Activated B cell treated with CpG ODN at 0.5 μM for 24 hours (primary cell): ENCODE measurements at regions not wholly inside any gene's neighbourhood (a gene's known extent, or its start where the extent isn't known, plus 50 kb on each side); places are given as distances from the start of the nearest gene placed in this dataset.
"Not testable (repeated sequence)": the region's sequence is repeated elsewhere in the genome, so short reads cannot be mapped to it uniquely, and the experiment has no call there.

Experiments used
- ATAC-seq: fragments of 200-7000 bp; cut with Tn5 transposase; one replicate; pipeline ENCODE4 v1.10.0; 2021; ENCODE audit warnings: low read depth, mild to moderate bottlenecking, moderate library complexity
- CTCF ChIA-PET: fragments of 350-600 bp; sonication (Branson Sonifier 250); formaldehyde crosslinking; loops from one replicate; lab custom pipeline; 2021; ENCODE audit warnings: antibody characterized with exemption; lab: Charles Lee
- POLR2A ChIA-PET: fragments of 350-600 bp; sonication (Branson Sonifier 250); formaldehyde crosslinking; loops from one replicate; lab custom pipeline; 2021; ENCODE audit warnings: antibody characterized with exemption; lab: Charles Lee
- DNase-seq: peaks from one replicate; pipeline ENCODE4 v3.0.0; 2022
- H3K27ac Mint-ChIP-seq: one replicate; pipeline ENCODE4 v1.8.0; 2020; ENCODE audit warnings: mixed read lengths
- H3K27me3 Mint-ChIP-seq: one replicate; pipeline ENCODE4 v1.8.0; 2021; ENCODE audit warnings: mixed read lengths
- H3K36me3 Mint-ChIP-seq: one replicate; pipeline ENCODE4 v1.8.0; 2021; ENCODE audit warnings: low read depth, mixed read lengths
- H3K4me1 Mint-ChIP-seq: one replicate; pipeline ENCODE4 v1.8.0; 2021; ENCODE audit warnings: mixed read lengths
- H3K4me3 Mint-ChIP-seq: one replicate; pipeline ENCODE4 v1.8.0; 2020; ENCODE audit warnings: mild to moderate bottlenecking, mixed read lengths
- H3K9me3 Mint-ChIP-seq: one replicate; pipeline ENCODE4 v1.8.0; 2020; ENCODE audit warnings: mixed read lengths
- intact Hi-C: fragments of 100-400 bp; cut with micrococcal nuclease; formaldehyde crosslinking; loops from one replicate; pipeline ENCODE4 v1.15.1; 2024
- TF ChIP-seq, protein P1 (sequence below): fragments of 200-600 bp; IDR thresholded peaks from one replicate; pipeline ENCODE4 v1.8.0; 2022; ENCODE audit warnings: antibody characterized with exemption, mild to moderate bottlenecking

DNA sequence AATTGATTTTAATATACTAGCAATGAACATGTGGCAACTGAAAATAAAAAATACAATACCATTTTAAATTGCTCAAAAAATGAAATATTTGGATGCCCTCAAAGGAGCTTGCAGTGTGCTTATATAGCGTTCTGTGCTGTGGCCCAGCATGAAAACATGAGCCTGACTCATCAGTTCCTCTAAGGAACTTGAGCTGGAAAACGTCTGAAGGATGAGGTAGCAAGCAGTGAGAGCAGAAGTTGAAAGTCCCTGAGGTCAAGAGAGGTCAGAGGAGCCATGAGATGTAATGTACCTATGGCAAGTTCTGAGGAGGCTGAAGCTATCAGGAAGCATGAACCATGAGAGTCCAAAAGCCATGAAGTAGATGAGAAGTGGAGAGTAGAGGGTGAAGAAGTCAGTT, 59.7 kb downstream of the HMGB3 start:
- DNase-seq, result no peak
- intact Hi-C loops, result no loop called here
- no peaks in the 10 kb centered on the region for H3K36me3 Mint-ChIP-seq
- TF ChIP-seq, protein P1, sequence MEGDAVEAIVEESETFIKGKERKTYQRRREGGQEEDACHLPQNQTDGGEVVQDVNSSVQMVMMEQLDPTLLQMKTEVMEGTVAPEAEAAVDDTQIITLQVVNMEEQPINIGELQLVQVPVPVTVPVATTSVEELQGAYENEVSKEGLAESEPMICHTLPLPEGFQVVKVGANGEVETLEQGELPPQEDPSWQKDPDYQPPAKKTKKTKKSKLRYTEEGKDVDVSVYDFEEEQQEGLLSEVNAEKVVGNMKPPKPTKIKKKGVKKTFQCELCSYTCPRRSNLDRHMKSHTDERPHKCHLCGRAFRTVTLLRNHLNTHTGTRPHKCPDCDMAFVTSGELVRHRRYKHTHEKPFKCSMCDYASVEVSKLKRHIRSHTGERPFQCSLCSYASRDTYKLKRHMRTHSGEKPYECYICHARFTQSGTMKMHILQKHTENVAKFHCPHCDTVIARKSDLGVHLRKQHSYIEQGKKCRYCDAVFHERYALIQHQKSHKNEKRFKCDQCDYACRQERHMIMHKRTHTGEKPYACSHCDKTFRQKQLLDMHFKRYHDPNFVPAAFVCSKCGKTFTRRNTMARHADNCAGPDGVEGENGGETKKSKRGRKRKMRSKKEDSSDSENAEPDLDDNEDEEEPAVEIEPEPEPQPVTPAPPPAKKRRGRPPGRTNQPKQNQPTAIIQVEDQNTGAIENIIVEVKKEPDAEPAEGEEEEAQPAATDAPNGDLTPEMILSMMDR, result no peak
- H3K4me3 Mint-ChIP-seq, result no peak overlapping the region
- peaks cover 6% of the 10 kb centered on the region for H3K27me3 Mint-ChIP-seq
- H3K27ac Mint-ChIP-seq, result no peak overlapping the region
- CTCF ChIA-PET, result no interaction called here
- H3K4me1 Mint-ChIP-seq, result no peaks in the 10 kb centered on the region
- POLR2A ChIA-PET, result no interaction called here
- H3K9me3 Mint-ChIP-seq, result no peaks in the 10 kb centered on the region
- ATAC-seq, result no peak

DNA sequence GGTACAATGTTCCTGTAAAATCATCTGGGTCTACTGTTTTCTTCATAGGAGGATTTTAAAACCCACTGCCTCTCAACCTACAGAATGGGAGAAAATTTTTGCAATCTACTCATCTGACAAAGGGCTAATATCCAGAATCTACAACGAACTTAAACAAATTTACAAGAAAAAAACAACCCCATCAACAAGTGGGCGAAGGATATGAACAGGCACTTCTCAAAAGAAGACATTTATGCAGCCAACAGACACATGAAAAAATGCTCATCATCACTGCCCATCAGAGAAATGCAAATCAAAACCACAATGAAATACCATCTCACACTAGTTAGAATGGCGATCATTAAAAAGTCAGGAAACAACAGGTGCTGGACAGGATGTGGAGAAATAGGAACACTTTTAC, 83.2 kb downstream of the HMGB3 start:
- H3K27ac Mint-ChIP-seq, H3K27me3 Mint-ChIP-seq, intact Hi-C loops, H3K4me3 Mint-ChIP-seq, DNase-seq, ATAC-seq, H3K4me1 Mint-ChIP-seq, CTCF ChIA-PET, POLR2A ChIA-PET, H3K9me3 Mint-ChIP-seq, H3K36me3 Mint-ChIP-seq: not testable (repeated sequence)

DNA sequence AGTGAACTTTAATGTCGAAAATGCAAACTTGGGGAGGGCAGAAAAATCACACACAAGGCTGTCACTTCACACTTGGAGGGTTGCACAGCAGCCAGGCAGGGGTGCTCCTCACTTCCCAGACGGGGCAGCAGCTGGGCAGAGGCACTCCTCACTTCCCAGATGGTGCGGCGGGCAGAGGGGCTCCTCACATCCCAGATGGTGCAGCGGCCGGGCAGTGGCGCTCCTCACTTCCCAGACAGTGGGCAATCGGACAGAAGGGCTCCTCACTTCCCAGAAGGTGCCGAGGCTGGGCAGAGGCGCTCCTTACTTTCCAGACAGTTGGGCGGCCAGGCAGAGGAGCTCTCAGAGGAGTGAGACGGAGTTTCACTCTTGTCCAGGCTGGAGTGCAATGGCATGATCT, 90.6 kb downstream of the HMGB3 start:
- Mint-ChIP-seq H3K4me3 (no peak overlapping the region), H3K27ac (no peak overlapping the region), H3K36me3 (no peaks in the 10 kb centered on the region), H3K9me3 (no peaks in the 10 kb centered on the region), H3K4me1 (no peaks in the 10 kb centered on the region), H3K27me3 (no peaks in the 10 kb centered on the region)
- ChIA-PET CTCF (no interaction called here), POLR2A (no interaction called here)
- DNase-seq (no peak), ATAC-seq (no peak)
- intact Hi-C loops, result no loop called here
- TF ChIP-seq, protein P1, result no peak

DNA sequence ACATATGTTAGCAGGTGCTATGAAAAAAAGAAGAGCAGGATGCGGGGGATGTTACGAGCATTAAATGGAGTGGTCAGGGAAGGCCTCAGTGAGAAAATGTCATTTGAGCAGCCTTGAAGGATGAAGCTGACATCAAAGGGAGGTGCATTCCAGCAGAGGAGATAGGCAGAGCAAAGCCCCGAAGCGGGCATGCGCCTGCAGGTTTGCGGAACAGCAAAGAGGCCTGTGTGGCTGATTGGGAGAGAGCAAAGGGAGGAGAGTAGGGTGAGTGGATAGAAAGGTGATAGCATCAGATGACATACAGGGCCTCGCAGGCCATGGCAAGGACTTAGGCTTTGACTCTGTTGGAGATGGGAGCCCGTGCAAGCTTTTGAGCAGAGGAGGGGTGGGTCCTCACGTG, 95.4 kb upstream of the GPR50 start:
- intact Hi-C loops, result loop anchor here (5.0 kb wide), 1 partner anchor 1119 kb away; no protein-coding TSS in a partner anchor
- CTCF ChIA-PET, result interaction anchor here (1.2 to 5.0 kb wide), 2 partner anchors 305 to 308 kb away, joined by 5 to 83 read pairs; no protein-coding TSS in a partner anchor

DNA sequence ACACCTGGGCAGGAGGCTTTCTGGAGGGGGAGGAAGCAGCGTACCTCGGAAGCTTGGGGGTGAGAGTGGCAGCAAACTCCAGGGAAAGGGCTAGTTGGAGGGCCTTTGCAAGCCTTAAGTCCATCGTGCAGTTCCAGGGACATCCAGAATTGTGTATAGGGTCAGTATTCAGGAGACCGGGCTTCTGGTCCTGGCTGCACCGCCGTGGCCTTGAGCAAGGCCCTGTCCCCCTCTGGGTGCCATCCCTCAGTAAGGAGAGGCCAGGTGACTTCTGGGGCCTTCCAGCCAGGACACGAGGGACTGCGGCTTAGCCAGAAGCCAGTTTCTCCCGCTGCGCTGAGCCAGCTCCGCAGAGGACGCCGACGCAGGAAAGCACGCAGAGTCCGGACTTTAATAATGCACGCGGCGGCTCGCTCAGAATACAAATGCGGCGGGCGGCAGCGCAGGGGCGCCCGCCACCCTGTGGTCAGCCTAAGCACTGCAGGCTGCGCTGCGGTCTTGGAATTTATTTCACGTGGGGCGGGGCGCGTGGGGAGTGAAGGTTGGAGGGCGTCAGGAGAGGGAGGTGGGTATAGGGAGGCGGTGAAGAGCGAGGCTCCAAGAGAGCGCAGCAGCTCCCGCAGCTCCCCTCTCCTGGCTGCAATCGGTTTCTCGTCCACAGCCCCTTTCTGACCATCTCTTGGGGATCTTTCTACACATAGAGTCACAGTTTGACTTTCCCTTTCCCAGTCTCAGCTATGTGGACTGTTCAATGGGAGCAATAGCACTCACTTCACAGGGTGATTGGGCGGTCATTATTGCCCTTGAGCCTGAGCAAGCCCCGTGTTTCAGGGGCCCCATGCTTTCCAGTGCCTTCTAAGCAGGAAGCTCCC, 94.1 kb upstream of the GPR50 start:
- H3K27ac Mint-ChIP-seq, result no peak overlapping the region
- peak; percentile 83 for ATAC-seq

More for the DNA sequence above, 95.4 kb upstream of the GPR50 start:
- POLR2A ChIA-PET, result no interaction called here
- H3K27ac Mint-ChIP-seq, result no peak overlapping the region
- no peak for ATAC-seq
- no peak for DNase-seq
- H3K9me3 Mint-ChIP-seq, result no peaks in the 10 kb centered on the region
- H3K36me3 Mint-ChIP-seq, result no peaks in the 10 kb centered on the region
- peaks cover 9% of the 10 kb centered on the region for H3K27me3 Mint-ChIP-seq
- TF ChIP-seq, protein P1, result no peak
- H3K4me3 Mint-ChIP-seq, result no peak overlapping the region
- peaks cover 6% of the 10 kb centered on the region for H3K4me1 Mint-ChIP-seq

More for the DNA sequence above, 94.1 kb upstream of the GPR50 start:
- CTCF ChIA-PET, result interaction anchor here (1.2 to 5.0 kb wide), 2 partner anchors 306 to 310 kb away, joined by 5 to 83 read pairs; no protein-coding TSS in a partner anchor
- TF ChIP-seq, protein P1, result no peak
- peaks cover 9% of the 10 kb centered on the region for H3K27me3 Mint-ChIP-seq
- DNase-seq, result peak; percentile 45
- H3K9me3 Mint-ChIP-seq, result no peaks in the 10 kb centered on the region
- H3K36me3 Mint-ChIP-seq, result no peaks in the 10 kb centered on the region
- POLR2A ChIA-PET, result no interaction called here
- H3K4me3 Mint-ChIP-seq, result peak overlapping the region; percentile 19
- intact Hi-C loops, result loop anchor here (1.0 to 5.0 kb wide), 2 partner anchors 310 to 1120 kb away; no protein-coding TSS in a partner anchor
- H3K4me1 Mint-ChIP-seq, result peaks cover 6% of the 10 kb centered on the region
